ENCODE measurements at regions not wholly inside any gene's neighbourhood (a gene's known extent, or its start where the extent isn't known, plus 50 kb on each side); places are given as distances from the start of the nearest gene placed in this dataset.

- Histone ChIP-seq H3K9me3 (no peaks in the 10 kb centered on the region), H3K4me3 (no peak overlapping the region), H3K27me3 (replicated peaks in 1 of 7) (peaks cover 0 to 19% (median 0%) of the 10 kb centered on the region in 7 donors), H3K36me3 (no peaks in the 10 kb centered on the region), H3K4me1 (no peaks in the 10 kb centered on the region), H3K27ac (no peak overlapping the region)
- TF ChIP-seq POLR2A (IDR thresholded peaks at IDR 0.05), result no peak
- no peak for TF ChIP-seq POLR2AphosphoS5 (IDR thresholded peaks at IDR 0.05)
- no peak for TF ChIP-seq CTCF (IDR thresholded peaks at IDR 0.05 in 8 of 11, conservative IDR thresholded peaks at IDR 0.05 in 3 of 11)
- 76 to 90% (median 87%) methylated on average over 5 of the region's 5 CpGs for WGBS, 5 donors
- intact Hi-C loops (cut with DNase I; ENCODE audit: low total_unique reads), result no loop called here
- no peak for DNase-seq
Measured at GRCh38 chr2:16537347-16537746, 128.3 kb downstream of the CYRIA start.

- 59 to 78% (median 66%) methylated on average over 1 of the region's 1 CpG for WGBS, 5 donors
- Histone ChIP-seq H3K27ac (no peak overlapping the region), H3K36me3 (no peaks in the 10 kb centered on the region), H3K9me3 (no peaks in the 10 kb centered on the region), H3K4me3 (no peak overlapping the region), H3K4me1 (no peaks in the 10 kb centered on the region), H3K27me3 (replicated peaks in 1 of 7) (peaks cover 0 to 16% (median 0%) of the 10 kb centered on the region in 7 donors)
- DNase-seq, result no peak
- intact Hi-C loops (cut with DNase I; ENCODE audit: low total_unique reads), result no loop called here
- TF ChIP-seq POLR2A (IDR thresholded peaks at IDR 0.05), result no peak
- TF ChIP-seq CTCF (IDR thresholded peaks at IDR 0.05 in 8 of 11, conservative IDR thresholded peaks at IDR 0.05 in 3 of 11), result no peak
- TF ChIP-seq POLR2AphosphoS5 (IDR thresholded peaks at IDR 0.05), result no peak
Measured at GRCh38 chr2:16526193-16526592, 139.4 kb downstream of the CYRIA start.

- no peaks in the 10 kb centered on the region for H3K9me3 ChIP-seq
- H3K4me3 ChIP-seq, result no peak overlapping the region
- no peak for DNase-seq
- no peaks in the 10 kb centered on the region for H3K4me1 ChIP-seq
- intact Hi-C loops (cut with DNase I; ENCODE audit: low total_unique reads), result no loop called here
- WGBS, 5 donors, result 75 to 83% (median 81%) methylated on average over 15 of the region's 15 CpGs
- no peak overlapping the region for H3K27ac ChIP-seq
- H3K36me3 ChIP-seq, result no peaks in the 10 kb centered on the region
- peaks cover 0 to 15% (median 0%) of the 10 kb centered on the region in 7 donors for H3K27me3 ChIP-seq (replicated peaks in 1 of 7)
- TF ChIP-seq POLR2A (IDR thresholded peaks at IDR 0.05) (no peak), CTCF (IDR thresholded peaks at IDR 0.05 in 8 of 11, conservative IDR thresholded peaks at IDR 0.05 in 3 of 11) (peak in 7 of 11 experiments; percentile 9 to 62 (median 38))
Measured at GRCh38 chr2:16525265-16525887, 140.3 kb downstream of the CYRIA start.

DNA sequence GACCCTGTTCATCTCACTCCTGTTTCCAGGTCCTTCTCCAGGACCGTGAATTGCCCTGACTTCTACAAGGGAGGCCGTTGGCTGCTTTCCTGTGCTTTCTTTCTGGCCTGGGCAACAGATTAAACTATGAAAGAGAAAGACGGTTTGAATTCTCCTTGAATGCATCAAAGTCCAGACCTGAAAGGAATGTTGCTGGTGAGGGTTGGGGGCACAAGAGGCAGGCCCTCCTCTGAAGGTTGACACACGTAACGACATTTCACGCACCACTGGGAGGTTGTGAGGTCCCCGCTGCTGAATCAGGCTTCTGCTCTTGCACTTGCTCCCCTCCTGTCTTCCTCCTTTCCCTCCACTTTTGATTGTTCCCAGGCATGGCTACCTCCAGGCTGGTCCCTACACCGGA is 141.9 kb downstream of the CYRIA start:
- intact Hi-C loops (cut with DNase I; ENCODE audit: low total_unique reads), result no loop called here
- WGBS, 5 donors, result 87 to 94% (median 93%) methylated on average over 8 of the region's 8 CpGs
- no peak overlapping the region for H3K4me3 ChIP-seq

More for the DNA sequence above, 141.9 kb downstream of the CYRIA start:
- no peak for TF ChIP-seq POLR2AphosphoS5 (IDR thresholded peaks at IDR 0.05)
- no peak for TF ChIP-seq CTCF (IDR thresholded peaks at IDR 0.05 in 8 of 11, conservative IDR thresholded peaks at IDR 0.05 in 3 of 11)
- TF ChIP-seq POLR2A (IDR thresholded peaks at IDR 0.05), result no peak
- H3K9me3 ChIP-seq, result no peaks in the 10 kb centered on the region
- DNase-seq, result no peak
- H3K4me1 ChIP-seq, result no peaks in the 10 kb centered on the region
- peaks cover 0 to 15% (median 0%) of the 10 kb centered on the region in 7 donors for H3K27me3 ChIP-seq (replicated peaks in 1 of 7)
- no peak overlapping the region for H3K27ac ChIP-seq
- H3K36me3 ChIP-seq, result no peaks in the 10 kb centered on the region
